ENCODE measurements at regions not wholly inside any gene's neighbourhood (a gene's known extent, or its start where the extent isn't known, plus 50 kb on each side); places are given as distances from the start of the nearest gene placed in this dataset.

DNA sequence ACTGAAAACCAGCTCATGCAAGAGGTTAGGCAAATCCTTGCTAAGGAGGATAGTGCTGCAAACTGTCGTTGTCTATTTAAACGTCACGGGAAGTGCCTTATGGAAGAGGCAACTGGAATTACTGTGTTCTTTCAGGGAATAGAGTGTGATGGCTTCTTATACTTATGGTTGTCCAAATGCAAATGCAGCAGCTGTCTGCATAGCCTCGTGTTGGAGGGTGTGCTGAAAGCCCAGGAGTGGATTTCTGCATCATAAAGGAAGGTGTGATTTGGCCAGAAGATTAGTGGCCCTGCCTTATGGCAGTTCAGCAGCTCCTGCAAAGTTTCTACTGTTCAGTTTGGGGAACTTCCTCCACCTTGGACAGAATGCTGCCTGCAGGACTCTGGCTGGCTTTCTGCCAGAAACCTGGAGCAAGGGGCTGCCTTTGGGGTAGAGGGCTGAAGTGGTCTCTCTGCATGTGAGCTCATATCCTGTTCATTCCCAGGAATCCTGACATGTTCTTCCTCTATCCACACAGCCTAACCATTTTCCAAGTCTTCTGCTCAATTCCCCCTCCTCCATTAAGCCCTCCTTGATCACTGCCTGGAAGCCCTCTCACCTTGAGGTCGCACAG is 321.2 kb upstream of the CXCR4 start:
- TF ChIP-seq, protein P1, sequence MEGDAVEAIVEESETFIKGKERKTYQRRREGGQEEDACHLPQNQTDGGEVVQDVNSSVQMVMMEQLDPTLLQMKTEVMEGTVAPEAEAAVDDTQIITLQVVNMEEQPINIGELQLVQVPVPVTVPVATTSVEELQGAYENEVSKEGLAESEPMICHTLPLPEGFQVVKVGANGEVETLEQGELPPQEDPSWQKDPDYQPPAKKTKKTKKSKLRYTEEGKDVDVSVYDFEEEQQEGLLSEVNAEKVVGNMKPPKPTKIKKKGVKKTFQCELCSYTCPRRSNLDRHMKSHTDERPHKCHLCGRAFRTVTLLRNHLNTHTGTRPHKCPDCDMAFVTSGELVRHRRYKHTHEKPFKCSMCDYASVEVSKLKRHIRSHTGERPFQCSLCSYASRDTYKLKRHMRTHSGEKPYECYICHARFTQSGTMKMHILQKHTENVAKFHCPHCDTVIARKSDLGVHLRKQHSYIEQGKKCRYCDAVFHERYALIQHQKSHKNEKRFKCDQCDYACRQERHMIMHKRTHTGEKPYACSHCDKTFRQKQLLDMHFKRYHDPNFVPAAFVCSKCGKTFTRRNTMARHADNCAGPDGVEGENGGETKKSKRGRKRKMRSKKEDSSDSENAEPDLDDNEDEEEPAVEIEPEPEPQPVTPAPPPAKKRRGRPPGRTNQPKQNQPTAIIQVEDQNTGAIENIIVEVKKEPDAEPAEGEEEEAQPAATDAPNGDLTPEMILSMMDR (IDR thresholded peaks at IDR 0.05 in 4 of 5, conservative IDR thresholded peaks at IDR 0.05 in 1 of 5), result no peak
- TF ChIP-seq POLR2A (IDR thresholded peaks at IDR 0.05), result no peak
